GM18867 (cell line): ENCODE measurements at regions not wholly inside any gene's neighbourhood (a gene's known extent, or its start where the extent isn't known, plus 50 kb on each side); places are given as distances from the start of the nearest gene placed in this dataset.
"Not testable (repeated sequence)": the region's sequence is repeated elsewhere in the genome, so short reads cannot be mapped to it uniquely, and the experiment has no call there.

Source experiments
- ATAC-seq: cut with Tn5 transposase; IDR thresholded peaks from one replicate; pipeline ENCODE4 v1.9.1; 2021; ENCODE audit warnings: mild to moderate bottlenecking, moderate library complexity; ENCODE audit not compliant: unreplicated experiment

- no peak for ATAC-seq
Measured at GRCh38 chr15:56568466-56569167, 103.7 kb upstream of the MNS1 start.

- ATAC-seq, result no peak
Measured at GRCh38 chr15:56557415-56557814, 92.5 kb upstream of the MNS1 start.

- ATAC-seq, result no peak
Measured at GRCh38 chr15:56553486-56553885, 88.5 kb upstream of the MNS1 start.

GRCh38 chr15:56552659-56553058 lies 87.7 kb upstream of the MNS1 start:
- ATAC-seq, result no peak

GRCh38 chr15:56540570-56540969 lies 75.6 kb upstream of the MNS1 start:
- not testable (repeated sequence) for ATAC-seq

GRCh38 chr15:56540157-56540556 lies 75.2 kb upstream of the MNS1 start:
- ATAC-seq, result not testable (repeated sequence)

- ATAC-seq, result no peak
Measured at GRCh38 chr15:56538901-56539545, 74.1 kb upstream of the MNS1 start.

- ATAC-seq, result peak; percentile 96
Measured at GRCh38 chr15:56537881-56538280, 72.9 kb upstream of the MNS1 start.

- no peak for ATAC-seq
Measured at GRCh38 chr15:56534728-56535127, 69.8 kb upstream of the MNS1 start.

- no peak for ATAC-seq
Measured at GRCh38 chr15:56533731-56534403, 68.9 kb upstream of the MNS1 start.

GRCh38 chr15:56532721-56533460 lies 68.0 kb upstream of the MNS1 start:
- no peak for ATAC-seq

- ATAC-seq, result no peak
Measured at GRCh38 chr15:56530157-56530556, 65.2 kb upstream of the MNS1 start.

GRCh38 chr15:56528136-56528535 lies 63.2 kb upstream of the MNS1 start:
- no peak for ATAC-seq

- no peak for ATAC-seq
Measured at GRCh38 chr15:56524915-56525314, 60.0 kb upstream of the MNS1 start.

- no peak for ATAC-seq
Measured at GRCh38 chr15:56523521-56523920, 58.6 kb upstream of the MNS1 start.

GRCh38 chr15:56519000-56519399 lies 54.1 kb upstream of the MNS1 start:
- ATAC-seq, result no peak
